ENCODE measurements at regions not wholly inside any gene's neighbourhood (a gene's known extent, or its start where the extent isn't known, plus 50 kb on each side); places are given as distances from the start of the nearest gene placed in this dataset.

GRCh38 chr21:41655259-41655658 lies 111.6 kb downstream of the RIPK4 start:
- Histone ChIP-seq H3K36me3 (ENCODE audit: insufficient read depth, low read length) (no peaks in the 10 kb centered on the region), H3K27me3 (ENCODE audit: insufficient read depth, low read length) (no peaks in the 10 kb centered on the region), H3K4me1 (ENCODE audit: insufficient read depth, low read length) (peaks cover 28% of the 10 kb centered on the region), H2AFZ (ENCODE audit: low read depth, low read length) (no peak overlapping the region), H3K4me3 (ENCODE audit: low read length) (no peak overlapping the region), H3K9me3 (ENCODE audit: low read length) (no peaks in the 10 kb centered on the region)

DNA sequence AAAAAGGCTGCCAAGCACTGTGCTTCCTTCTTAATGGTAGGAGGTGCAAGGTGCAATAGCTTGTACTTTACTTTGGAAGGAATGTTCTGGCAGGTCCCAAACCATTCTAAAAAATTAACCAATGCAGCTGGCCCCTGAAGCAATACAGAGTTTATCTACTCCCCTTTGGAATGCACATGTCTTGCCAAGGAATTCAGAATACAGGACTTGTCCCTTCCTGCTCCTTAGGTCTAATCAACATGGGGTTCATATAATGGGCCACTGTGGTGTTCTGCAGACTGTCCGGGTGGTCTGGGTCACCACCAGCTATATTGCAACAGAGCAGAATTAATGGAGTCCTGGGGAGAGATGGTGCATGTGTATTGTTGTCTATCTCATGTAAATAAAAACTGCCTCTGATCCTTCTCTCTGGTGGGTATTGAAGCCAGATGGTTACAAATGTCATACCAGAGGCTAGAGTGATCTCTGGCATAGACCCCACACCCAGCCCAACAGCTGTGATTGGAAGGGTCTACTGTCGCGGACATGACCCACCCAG lies 112.8 kb downstream of the RIPK4 start:
- Histone ChIP-seq H3K4me1 (ENCODE audit: insufficient read depth, low read length) (peaks cover 21% of the 10 kb centered on the region), H3K4me3 (ENCODE audit: low read length) (no peak overlapping the region), H3K9me3 (ENCODE audit: low read length) (no peaks in the 10 kb centered on the region), H3K36me3 (ENCODE audit: insufficient read depth, low read length) (no peaks in the 10 kb centered on the region), H2AFZ (ENCODE audit: low read depth, low read length) (no peak overlapping the region), H3K27me3 (ENCODE audit: insufficient read depth, low read length) (no peaks in the 10 kb centered on the region)

DNA sequence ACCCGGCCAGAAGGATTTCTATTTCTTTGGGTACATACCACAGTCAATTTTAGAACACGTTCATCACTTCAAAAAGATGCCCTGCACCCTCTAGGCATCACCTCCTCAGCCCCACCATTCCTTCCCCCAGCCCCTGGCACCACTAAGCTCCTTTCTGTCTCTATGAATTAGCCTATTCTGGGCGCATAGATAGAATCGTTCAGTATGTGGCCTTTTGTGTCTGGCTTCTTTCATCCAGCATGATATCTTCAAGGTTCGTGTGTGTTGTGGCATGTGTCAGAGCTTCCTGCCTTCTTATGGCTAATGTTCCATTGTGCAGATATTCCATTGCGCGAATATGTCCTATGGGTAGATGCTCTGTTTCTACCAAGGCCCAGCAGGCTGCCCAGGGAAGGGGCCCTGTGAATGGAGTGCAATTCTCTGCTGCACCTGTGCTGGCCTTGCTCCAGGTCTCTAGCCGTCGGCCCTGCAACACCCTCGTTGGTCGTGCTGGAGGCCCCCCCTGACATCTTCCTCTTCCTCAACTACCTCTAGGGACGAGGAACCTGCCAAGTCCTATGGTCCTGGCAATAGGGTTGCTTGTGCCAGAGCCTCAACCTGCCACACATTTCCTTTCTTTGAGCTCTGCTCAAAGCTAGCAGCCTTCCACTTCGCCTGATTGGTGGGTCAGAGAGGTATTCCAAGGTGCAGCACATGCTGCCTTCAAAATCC lies 113.5 kb downstream of the RIPK4 start:
- Histone ChIP-seq H3K4me3 (ENCODE audit: low read length) (no peak overlapping the region), H3K4me1 (ENCODE audit: insufficient read depth, low read length) (peaks cover 15% of the 10 kb centered on the region), H2AFZ (ENCODE audit: low read depth, low read length) (no peak overlapping the region), H3K36me3 (ENCODE audit: insufficient read depth, low read length) (no peaks in the 10 kb centered on the region), H3K27me3 (ENCODE audit: insufficient read depth, low read length) (no peaks in the 10 kb centered on the region), H3K9me3 (ENCODE audit: low read length) (no peaks in the 10 kb centered on the region)

- Histone ChIP-seq H2AFZ (ENCODE audit: low read depth, low read length) (no peak overlapping the region), H3K4me1 (ENCODE audit: insufficient read depth, low read length) (no peaks in the 10 kb centered on the region), H3K9me3 (ENCODE audit: low read length) (no peaks in the 10 kb centered on the region), H3K27me3 (ENCODE audit: insufficient read depth, low read length) (no peaks in the 10 kb centered on the region), H3K4me3 (ENCODE audit: low read length) (no peak overlapping the region), H3K36me3 (ENCODE audit: insufficient read depth, low read length) (no peaks in the 10 kb centered on the region)
These were observed 115.0 kb downstream of the RIPK4 start for GRCh38 chr21:41651830-41652229.

DNA sequence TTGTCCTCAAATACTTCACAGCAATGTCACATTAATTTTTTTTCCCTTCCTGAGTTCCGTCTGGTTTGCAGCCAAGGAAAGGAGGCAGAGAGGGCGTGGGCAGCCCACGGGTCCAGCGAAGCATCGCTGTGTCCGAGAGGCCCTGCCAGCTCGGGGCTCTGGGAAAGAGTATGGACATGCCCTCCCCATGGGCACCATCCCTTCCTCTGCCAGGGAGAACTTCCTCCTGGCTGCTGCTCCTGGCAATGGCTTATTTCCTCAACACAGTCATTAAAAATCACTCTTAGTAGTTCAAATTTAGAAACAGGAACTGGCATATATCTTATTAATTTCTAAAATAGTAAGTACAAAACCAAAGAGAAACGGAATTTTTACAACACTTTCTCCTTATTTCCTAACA lies 115.4 kb downstream of the RIPK4 start:
- Histone ChIP-seq H3K36me3 (ENCODE audit: insufficient read depth, low read length) (no peaks in the 10 kb centered on the region), H3K4me1 (ENCODE audit: insufficient read depth, low read length) (no peaks in the 10 kb centered on the region), H3K4me3 (ENCODE audit: low read length) (no peak overlapping the region), H3K9me3 (ENCODE audit: low read length) (no peaks in the 10 kb centered on the region), H2AFZ (ENCODE audit: low read depth, low read length) (no peak overlapping the region), H3K27me3 (ENCODE audit: insufficient read depth, low read length) (no peaks in the 10 kb centered on the region)

DNA sequence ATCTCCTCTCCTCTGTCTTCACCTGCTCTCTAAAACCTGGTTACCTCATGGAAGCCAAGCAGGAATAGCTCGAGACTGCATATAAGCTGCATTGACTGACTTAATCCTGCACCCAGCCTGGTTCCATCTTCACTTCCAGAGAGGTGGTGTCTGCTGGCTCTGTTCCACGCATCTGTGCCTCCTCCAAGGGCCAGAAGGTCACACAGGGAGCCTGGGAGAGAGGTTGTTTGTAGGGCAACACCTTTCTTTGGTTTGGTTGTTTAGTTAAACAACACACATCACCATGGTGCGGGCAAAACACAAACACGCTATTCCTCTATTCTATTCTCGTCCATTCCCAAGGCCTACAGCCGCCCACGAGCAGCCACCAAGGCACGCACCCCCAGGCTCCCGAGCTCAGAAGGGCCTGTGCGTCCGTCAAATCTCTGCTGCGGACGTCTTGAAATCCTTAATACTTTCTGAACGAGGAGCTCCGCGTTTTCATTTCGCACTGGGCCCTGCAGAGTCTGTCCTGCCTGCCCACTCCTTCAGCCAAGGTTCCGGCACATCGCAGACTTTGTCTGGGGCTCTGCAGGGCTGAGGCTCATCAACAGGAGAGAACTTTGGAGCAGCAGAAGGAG lies 116.2 kb downstream of the RIPK4 start:
- H3K4me1 ChIP-seq (ENCODE audit: insufficient read depth, low read length) = no peaks in the 10 kb centered on the region
- no peaks in the 10 kb centered on the region for H3K9me3 ChIP-seq (ENCODE audit: low read length)
- H3K4me3 ChIP-seq (ENCODE audit: low read length) = no peak overlapping the region
- H3K36me3 ChIP-seq (ENCODE audit: insufficient read depth, low read length) = no peaks in the 10 kb centered on the region
- H3K27me3 ChIP-seq (ENCODE audit: insufficient read depth, low read length) = no peaks in the 10 kb centered on the region
- H2AFZ ChIP-seq (ENCODE audit: low read depth, low read length) = no peak overlapping the region

- H3K27me3 ChIP-seq (ENCODE audit: insufficient read depth, low read length) = no peaks in the 10 kb centered on the region
- no peaks in the 10 kb centered on the region for H3K4me1 ChIP-seq (ENCODE audit: insufficient read depth, low read length)
- no peak overlapping the region for H3K4me3 ChIP-seq (ENCODE audit: low read length)
- H3K9me3 ChIP-seq (ENCODE audit: low read length) = no peaks in the 10 kb centered on the region
- no peak overlapping the region for H2AFZ ChIP-seq (ENCODE audit: low read depth, low read length)
- H3K36me3 ChIP-seq (ENCODE audit: insufficient read depth, low read length) = no peaks in the 10 kb centered on the region
These were observed 118.2 kb downstream of the RIPK4 start for GRCh38 chr21:41648591-41649031.

- Histone ChIP-seq H3K4me3 (ENCODE audit: low read length) (no peak overlapping the region), H3K9me3 (ENCODE audit: low read length) (no peaks in the 10 kb centered on the region), H3K27me3 (ENCODE audit: insufficient read depth, low read length) (no peaks in the 10 kb centered on the region), H3K36me3 (ENCODE audit: insufficient read depth, low read length) (no peaks in the 10 kb centered on the region), H3K4me1 (ENCODE audit: insufficient read depth, low read length) (no peaks in the 10 kb centered on the region), H2AFZ (ENCODE audit: low read depth, low read length) (no peak overlapping the region)
These were observed 118.9 kb downstream of the RIPK4 start for GRCh38 chr21:41647806-41648561.

DNA sequence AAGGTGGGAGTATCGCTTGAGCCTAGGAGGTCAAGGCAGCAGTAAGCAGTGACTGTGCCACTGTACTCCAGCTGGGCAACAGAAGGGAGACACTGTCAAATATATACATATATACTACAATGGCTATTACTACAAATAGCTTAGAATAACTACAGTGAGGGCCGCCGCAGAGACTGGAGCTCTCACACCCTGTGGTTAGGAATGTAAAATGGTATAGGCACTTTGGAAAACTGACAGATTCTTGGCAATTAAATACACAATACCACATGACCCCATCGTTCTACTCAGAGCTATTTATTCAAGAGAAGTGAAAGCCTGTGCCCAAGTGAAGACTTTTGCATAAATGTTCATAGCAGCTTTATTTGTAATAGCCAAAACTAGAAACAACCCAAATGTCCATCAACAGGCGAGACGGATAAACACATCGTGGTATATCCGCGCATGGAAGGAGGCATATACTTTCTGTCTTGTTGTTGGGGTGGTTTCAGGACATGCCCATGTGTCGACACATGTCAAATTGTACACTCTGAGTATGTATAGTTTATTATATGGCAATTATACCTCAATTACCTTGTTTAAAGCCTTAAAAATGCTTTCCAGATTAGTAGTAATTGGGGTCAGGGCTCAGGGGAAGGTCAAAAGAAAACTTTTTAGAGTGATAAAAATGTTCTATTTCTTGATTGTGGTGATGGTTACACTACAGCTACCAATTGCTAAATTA lies 123.4 kb downstream of the RIPK4 start:
- no peak overlapping the region for H3K4me3 ChIP-seq (ENCODE audit: low read length)
- H3K9me3 ChIP-seq (ENCODE audit: low read length) = no peaks in the 10 kb centered on the region
- H3K4me1 ChIP-seq (ENCODE audit: insufficient read depth, low read length) = peaks cover 6% of the 10 kb centered on the region
- peaks cover 2% of the 10 kb centered on the region for H3K27me3 ChIP-seq (ENCODE audit: insufficient read depth, low read length)
- H2AFZ ChIP-seq (ENCODE audit: low read depth, low read length) = no peak overlapping the region
- H3K36me3 ChIP-seq (ENCODE audit: insufficient read depth, low read length) = no peaks in the 10 kb centered on the region

GRCh38 chr21:41641821-41642701 lies 124.8 kb downstream of the RIPK4 start:
- no peaks in the 10 kb centered on the region for H3K36me3 ChIP-seq (ENCODE audit: insufficient read depth, low read length)
- no peak overlapping the region for H3K4me3 ChIP-seq (ENCODE audit: low read length)
- peaks cover 6% of the 10 kb centered on the region for H3K4me1 ChIP-seq (ENCODE audit: insufficient read depth, low read length)

DNA sequence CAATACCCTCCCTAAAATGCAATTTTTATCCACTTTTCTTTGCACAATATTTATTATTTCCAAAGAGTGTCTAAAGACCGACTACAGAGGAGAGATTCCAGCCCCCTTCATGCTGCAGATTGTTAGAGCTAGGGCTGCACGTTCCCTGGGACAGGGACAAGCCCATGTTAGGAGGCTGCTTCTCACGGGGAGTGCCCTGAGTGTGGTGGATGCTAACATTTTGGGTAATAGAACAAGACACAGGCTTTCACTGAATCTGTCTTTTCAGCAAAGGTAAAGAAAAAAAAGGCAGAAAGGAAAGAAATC lies 125.4 kb downstream of the RIPK4 start:
- no peak overlapping the region for H3K4me3 ChIP-seq (ENCODE audit: low read length)
- no peak overlapping the region for H2AFZ ChIP-seq (ENCODE audit: low read depth, low read length)
- H3K9me3 ChIP-seq (ENCODE audit: low read length) = no peaks in the 10 kb centered on the region
- no peaks in the 10 kb centered on the region for H3K36me3 ChIP-seq (ENCODE audit: insufficient read depth, low read length)
- H3K4me1 ChIP-seq (ENCODE audit: insufficient read depth, low read length) = peaks cover 6% of the 10 kb centered on the region
- H3K27me3 ChIP-seq (ENCODE audit: insufficient read depth, low read length) = peaks cover 2% of the 10 kb centered on the region

More at GRCh38 chr21:41641821-41642701, 124.8 kb downstream of the RIPK4 start:
- no peaks in the 10 kb centered on the region for H3K9me3 ChIP-seq (ENCODE audit: low read length)
- no peak overlapping the region for H2AFZ ChIP-seq (ENCODE audit: low read depth, low read length)
- H3K27me3 ChIP-seq (ENCODE audit: insufficient read depth, low read length) = peaks cover 2% of the 10 kb centered on the region
